ENCODE measurements at regions not wholly inside any gene's neighbourhood (a gene's known extent, or its start where the extent isn't known, plus 50 kb on each side); places are given as distances from the start of the nearest gene placed in this dataset.

DNA sequence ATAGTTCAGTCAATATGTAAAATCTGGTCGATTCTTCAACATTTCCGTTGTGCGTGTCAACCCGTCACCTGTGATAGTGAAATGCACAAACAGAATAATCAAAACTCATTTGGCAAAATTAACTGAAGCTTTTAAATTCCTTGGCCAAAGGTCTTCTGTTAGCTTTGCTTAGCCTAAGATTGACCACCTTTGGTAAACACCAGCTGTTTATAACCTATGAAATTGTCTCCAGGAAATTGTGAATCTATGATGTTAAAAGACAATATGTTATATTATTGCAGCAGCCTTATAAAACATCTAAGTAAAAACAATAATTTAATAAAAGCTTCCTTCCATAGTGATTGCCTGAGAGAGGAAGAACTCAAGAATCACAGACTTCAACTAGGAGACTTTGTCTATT is 196.8 kb downstream of the IL15 start:
- TF ChIP-seq, protein P1, sequence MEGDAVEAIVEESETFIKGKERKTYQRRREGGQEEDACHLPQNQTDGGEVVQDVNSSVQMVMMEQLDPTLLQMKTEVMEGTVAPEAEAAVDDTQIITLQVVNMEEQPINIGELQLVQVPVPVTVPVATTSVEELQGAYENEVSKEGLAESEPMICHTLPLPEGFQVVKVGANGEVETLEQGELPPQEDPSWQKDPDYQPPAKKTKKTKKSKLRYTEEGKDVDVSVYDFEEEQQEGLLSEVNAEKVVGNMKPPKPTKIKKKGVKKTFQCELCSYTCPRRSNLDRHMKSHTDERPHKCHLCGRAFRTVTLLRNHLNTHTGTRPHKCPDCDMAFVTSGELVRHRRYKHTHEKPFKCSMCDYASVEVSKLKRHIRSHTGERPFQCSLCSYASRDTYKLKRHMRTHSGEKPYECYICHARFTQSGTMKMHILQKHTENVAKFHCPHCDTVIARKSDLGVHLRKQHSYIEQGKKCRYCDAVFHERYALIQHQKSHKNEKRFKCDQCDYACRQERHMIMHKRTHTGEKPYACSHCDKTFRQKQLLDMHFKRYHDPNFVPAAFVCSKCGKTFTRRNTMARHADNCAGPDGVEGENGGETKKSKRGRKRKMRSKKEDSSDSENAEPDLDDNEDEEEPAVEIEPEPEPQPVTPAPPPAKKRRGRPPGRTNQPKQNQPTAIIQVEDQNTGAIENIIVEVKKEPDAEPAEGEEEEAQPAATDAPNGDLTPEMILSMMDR (IDR thresholded peaks at IDR 0.05): no peak
- no peak for TF ChIP-seq EZH2 (IDR thresholded peaks at IDR 0.05; ENCODE audit: borderline replicate concordance, insufficient read depth, low read depth, low read length, poor library complexity, severe bottlenecking)
- Histone ChIP-seq H3K4me2 (replicated peaks; ENCODE audit: low read depth, low read length, poor library complexity, severe bottlenecking) (no peak overlapping the region), H2AFZ (ENCODE audit: insufficient read depth, low read depth, low read length, poor library complexity, severe bottlenecking) (no peak overlapping the region), H3K27ac (ENCODE audit: low read length in 2 of 2) (no peak overlapping the region), H3K36me3 (replicated peaks in 1 of 2; ENCODE audit: control extremely low read depth in 1 of 2, control insufficient read depth in 1 of 2, extremely low read depth in 1 of 2, insufficient read depth in 2 of 2, low read length in 1 of 2) (no peaks in the 10 kb centered on the region), H3K4me3 (ENCODE audit: control extremely low read depth in 1 of 5, extremely low read depth in 1 of 5, insufficient read depth in 1 of 5, low read depth in 2 of 5, low read length in 4 of 5) (no peak overlapping the region), H3K9me3 (ENCODE audit: control extremely low read depth in 1 of 3, control insufficient read depth in 2 of 3, insufficient read depth in 1 of 3, low read length in 2 of 3) (peaks cover 0 to 1% (median 0%) of the 10 kb centered on the region in 3 donors), H3K9ac (ENCODE audit: low read length) (no peak overlapping the region), H4K20me1 (ENCODE audit: control insufficient read depth, insufficient read depth, low read length, poor library complexity, severe bottlenecking) (no peaks in the 10 kb centered on the region), H3K79me2 (ENCODE audit: control insufficient read depth, insufficient read depth, low read length) (no peaks in the 10 kb centered on the region), H3K27me3 (replicated peaks in 1 of 4; ENCODE audit: control extremely low read depth in 1 of 4, control insufficient read depth in 3 of 4, insufficient read depth in 4 of 4, low read length in 3 of 4) (no peaks in the 10 kb centered on the region), H3K4me1 (ENCODE audit: control insufficient read depth in 2 of 2, insufficient read depth in 2 of 2, low read length in 2 of 2) (no peaks in the 10 kb centered on the region)
- ChIA-PET CTCF (no interaction called here), POLR2A (no interaction called here)
- ATAC-seq (ENCODE audit: low read depth): no peak
- Mint-ChIP-seq H3K4me3 (no peak overlapping the region), H3K27ac (no peak overlapping the region), H3K27me3 (no peaks in the 10 kb centered on the region), H3K4me1 (no peaks in the 10 kb centered on the region), H3K9me3 (ENCODE audit: insufficient read depth) (no peaks in the 10 kb centered on the region)
- intact Hi-C loops (cut with micrococcal nuclease): no loop called here
- WGBS (ENCODE audit: insufficient coverage): 100% methylated on average over 2 of the region's 4 CpGs
- no peak for DNase-seq

DNA sequence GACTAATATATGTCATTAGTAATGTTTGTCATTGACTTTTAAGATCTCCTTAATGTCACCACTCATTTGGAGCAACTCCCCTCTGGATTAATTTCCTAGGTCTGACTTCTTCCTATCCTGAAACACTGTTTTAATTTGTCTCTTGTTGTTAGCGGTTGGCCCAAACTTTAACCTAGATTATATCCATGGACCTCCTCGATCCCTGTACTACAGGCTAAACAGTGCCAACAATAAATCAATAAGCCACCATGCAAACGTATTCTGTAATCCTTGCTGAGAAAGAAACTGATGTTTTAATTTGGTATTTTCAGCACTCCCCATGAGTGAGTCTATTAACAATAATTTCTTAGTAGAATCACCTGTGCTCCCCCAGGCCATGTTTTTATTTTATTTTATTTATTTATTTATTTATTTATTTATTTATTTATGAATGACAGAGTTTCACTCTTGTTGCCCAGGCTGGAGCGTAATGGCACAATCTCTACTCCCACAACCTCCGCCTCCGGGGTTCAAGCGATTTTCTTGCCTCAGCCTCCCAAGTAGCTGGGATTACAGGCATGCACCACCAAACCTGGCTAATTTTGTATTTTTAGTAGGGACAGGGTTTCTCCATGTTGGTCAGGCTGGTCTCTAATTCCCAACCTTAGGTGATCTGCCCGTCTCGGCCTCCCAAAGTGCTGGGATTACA is 204.1 kb downstream of the IL15 start:
- Mint-ChIP-seq H3K27ac (no peak overlapping the region), H3K4me1 (no peaks in the 10 kb centered on the region), H3K4me3 (no peak overlapping the region), H3K9me3 (ENCODE audit: insufficient read depth) (no peaks in the 10 kb centered on the region), H3K27me3 (no peaks in the 10 kb centered on the region)
- Histone ChIP-seq H4K20me1 (ENCODE audit: control insufficient read depth, insufficient read depth, low read length, poor library complexity, severe bottlenecking) (no peaks in the 10 kb centered on the region), H2AFZ (ENCODE audit: insufficient read depth, low read depth, low read length, poor library complexity, severe bottlenecking) (no peak overlapping the region), H3K9me3 (ENCODE audit: control extremely low read depth in 1 of 3, control insufficient read depth in 2 of 3, insufficient read depth in 1 of 3, low read length in 2 of 3) (no peaks in the 10 kb centered on the region), H3K79me2 (ENCODE audit: control insufficient read depth, insufficient read depth, low read length) (no peaks in the 10 kb centered on the region), H3K27ac (ENCODE audit: low read length in 2 of 2) (no peak overlapping the region), H3K4me1 (ENCODE audit: control insufficient read depth in 2 of 2, insufficient read depth in 2 of 2, low read length in 2 of 2) (no peaks in the 10 kb centered on the region), H3K36me3 (replicated peaks in 1 of 2; ENCODE audit: control extremely low read depth in 1 of 2, control insufficient read depth in 1 of 2, extremely low read depth in 1 of 2, insufficient read depth in 2 of 2, low read length in 1 of 2) (no peaks in the 10 kb centered on the region), H3K9ac (ENCODE audit: low read length) (no peak overlapping the region), H3K27me3 (replicated peaks in 1 of 4; ENCODE audit: control extremely low read depth in 1 of 4, control insufficient read depth in 3 of 4, insufficient read depth in 4 of 4, low read length in 3 of 4) (no peaks in the 10 kb centered on the region), H3K4me2 (replicated peaks; ENCODE audit: low read depth, low read length, poor library complexity, severe bottlenecking) (no peak overlapping the region), H3K4me3 (ENCODE audit: control extremely low read depth in 1 of 5, extremely low read depth in 1 of 5, insufficient read depth in 1 of 5, low read depth in 2 of 5, low read length in 4 of 5) (no peak overlapping the region)
- POLR2A ChIA-PET: no interaction called here
- WGBS (ENCODE audit: insufficient coverage): 100% methylated on average over 2 of the region's 9 CpGs
- CTCF ChIA-PET: no interaction called here
- no peak for TF ChIP-seq EZH2 (IDR thresholded peaks at IDR 0.05; ENCODE audit: borderline replicate concordance, insufficient read depth, low read depth, low read length, poor library complexity, severe bottlenecking)
- TF ChIP-seq, protein P1 (IDR thresholded peaks at IDR 0.05): no peak
- ATAC-seq (ENCODE audit: low read depth) (no peak), DNase-seq (no peak)
- intact Hi-C loops (cut with micrococcal nuclease): no loop called here
